GM18502 (cell line): ENCODE measurements at regions not wholly inside any gene's neighbourhood (a gene's known extent, or its start where the extent isn't known, plus 50 kb on each side); places are given as distances from the start of the nearest gene placed in this dataset.
"Not testable (repeated sequence)": the region's sequence is repeated elsewhere in the genome, so short reads cannot be mapped to it uniquely, and the experiment has no call there.

Experiments used
- ATAC-seq: cut with Tn5 transposase; IDR thresholded peaks from one replicate; pipeline ENCODE4 v1.9.1; 2021; ENCODE audit warnings: mild to moderate bottlenecking; ENCODE audit not compliant: unreplicated experiment, poor library complexity

DNA sequence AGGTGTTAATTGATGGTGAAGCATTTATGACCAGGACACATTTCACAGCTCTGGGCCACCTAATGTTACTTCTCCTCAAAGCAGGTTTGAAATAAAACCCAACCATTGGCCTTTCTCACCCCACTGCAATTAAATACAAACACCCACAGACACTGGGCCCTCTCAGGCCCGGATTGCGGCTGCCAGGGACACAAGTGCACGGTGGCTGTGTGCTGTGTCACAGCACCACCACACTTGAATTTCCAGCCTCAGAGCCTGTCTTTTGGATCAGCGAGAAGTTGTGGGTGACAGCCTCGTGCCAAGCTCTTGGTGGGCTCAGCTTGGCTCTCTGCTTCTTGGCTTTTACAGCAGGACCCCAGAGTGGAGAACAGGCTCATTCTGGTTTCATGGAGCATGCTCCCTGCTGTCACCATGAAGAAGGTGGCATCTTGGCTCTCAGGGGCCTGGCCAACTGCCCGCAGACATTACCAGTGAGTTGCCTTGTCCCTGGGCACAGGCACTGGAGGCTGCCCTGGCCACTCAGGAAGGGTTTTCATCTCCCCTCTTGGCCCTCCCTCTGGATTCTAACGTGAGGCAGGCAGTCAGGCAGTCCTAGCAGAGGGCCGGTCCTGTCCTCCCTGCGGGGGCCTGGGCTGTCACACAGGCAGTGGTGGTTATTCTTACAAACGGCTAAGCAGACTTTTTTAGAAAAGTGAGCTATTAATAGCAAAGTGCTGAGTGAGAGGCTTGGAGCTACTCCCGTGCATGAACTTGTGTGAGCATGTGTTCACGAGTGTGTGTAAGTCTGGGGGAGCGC lies 234.5 kb downstream of the BCL2L11 start:
- ATAC-seq = not testable (repeated sequence)

DNA sequence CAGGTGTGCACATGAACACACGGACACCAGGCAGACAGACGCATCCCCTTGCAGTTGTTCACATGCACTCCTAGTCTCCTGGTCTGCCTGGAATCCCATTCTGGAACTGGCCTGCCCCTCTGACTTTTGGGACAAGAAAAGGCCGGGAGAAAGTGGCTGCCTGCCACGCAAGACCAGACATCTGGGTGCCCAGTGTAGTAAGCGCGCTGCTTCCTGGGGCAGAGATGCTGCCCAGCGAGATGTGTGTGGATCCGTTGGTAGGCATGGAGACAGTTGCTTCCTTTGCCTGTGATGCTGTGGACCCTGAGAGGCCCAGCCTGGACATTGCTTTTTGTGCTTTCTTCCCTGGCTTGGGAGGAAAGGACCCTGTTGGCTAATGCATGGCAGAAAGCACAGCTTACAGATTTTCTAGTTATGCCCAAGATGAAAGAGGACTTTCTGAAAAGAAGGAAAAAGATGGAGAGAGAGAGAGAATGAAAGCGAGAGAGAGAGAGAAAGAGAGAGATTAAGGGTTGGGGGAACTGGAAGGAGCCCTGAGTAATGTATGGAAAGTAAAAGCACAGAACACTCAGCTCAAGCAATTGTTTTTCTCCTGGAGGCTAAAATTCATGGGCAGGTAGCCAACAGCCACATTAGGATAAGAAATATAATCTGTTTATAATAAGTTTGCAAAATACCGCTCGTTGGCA lies 235.3 kb downstream of the BCL2L11 start:
- ATAC-seq = not testable (repeated sequence)

GRCh38 chr2:111356512-111357031 lies 235.9 kb downstream of the BCL2L11 start:
- not testable (repeated sequence) for ATAC-seq

GRCh38 chr2:111365986-111366640 lies 245.4 kb downstream of the BCL2L11 start:
- not testable (repeated sequence) for ATAC-seq

GRCh38 chr2:111366641-111367029 lies 245.9 kb downstream of the BCL2L11 start:
- ATAC-seq = not testable (repeated sequence)

GRCh38 chr2:111367080-111367479 lies 246.4 kb downstream of the BCL2L11 start:
- not testable (repeated sequence) for ATAC-seq

GRCh38 chr2:111367871-111368270 lies 247.2 kb downstream of the BCL2L11 start:
- ATAC-seq = not testable (repeated sequence)

DNA sequence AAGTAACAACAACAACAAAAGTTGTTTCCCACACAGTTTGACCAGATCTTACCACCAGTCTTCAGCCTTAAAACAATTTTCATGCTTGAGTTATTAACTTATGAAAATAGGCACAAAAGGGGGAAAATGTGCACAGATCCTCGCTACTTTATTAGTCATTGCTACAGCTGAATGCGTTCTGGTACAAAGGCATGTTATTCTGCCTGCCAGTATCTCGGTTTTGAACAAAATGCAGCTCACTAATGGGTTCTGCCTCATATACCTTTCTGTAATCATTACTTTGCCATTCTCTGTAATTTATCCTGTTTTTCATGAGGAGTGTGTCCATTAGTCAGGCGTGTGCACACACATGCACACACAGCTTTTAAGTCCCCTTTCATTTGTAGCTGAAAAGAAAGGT lies 247.6 kb downstream of the BCL2L11 start:
- ATAC-seq = peak; percentile 57

GRCh38 chr2:111373060-111373459 lies 252.3 kb downstream of the BCL2L11 start:
- not testable (repeated sequence) for ATAC-seq

GRCh38 chr2:111373989-111374388 lies 253.3 kb downstream of the BCL2L11 start:
- not testable (repeated sequence) for ATAC-seq

- not testable (repeated sequence) for ATAC-seq
Measured at GRCh38 chr2:111374734-111375133, 254.0 kb downstream of the BCL2L11 start.

- not testable (repeated sequence) for ATAC-seq
Measured at GRCh38 chr2:111375320-111375883, 254.7 kb downstream of the BCL2L11 start.

DNA sequence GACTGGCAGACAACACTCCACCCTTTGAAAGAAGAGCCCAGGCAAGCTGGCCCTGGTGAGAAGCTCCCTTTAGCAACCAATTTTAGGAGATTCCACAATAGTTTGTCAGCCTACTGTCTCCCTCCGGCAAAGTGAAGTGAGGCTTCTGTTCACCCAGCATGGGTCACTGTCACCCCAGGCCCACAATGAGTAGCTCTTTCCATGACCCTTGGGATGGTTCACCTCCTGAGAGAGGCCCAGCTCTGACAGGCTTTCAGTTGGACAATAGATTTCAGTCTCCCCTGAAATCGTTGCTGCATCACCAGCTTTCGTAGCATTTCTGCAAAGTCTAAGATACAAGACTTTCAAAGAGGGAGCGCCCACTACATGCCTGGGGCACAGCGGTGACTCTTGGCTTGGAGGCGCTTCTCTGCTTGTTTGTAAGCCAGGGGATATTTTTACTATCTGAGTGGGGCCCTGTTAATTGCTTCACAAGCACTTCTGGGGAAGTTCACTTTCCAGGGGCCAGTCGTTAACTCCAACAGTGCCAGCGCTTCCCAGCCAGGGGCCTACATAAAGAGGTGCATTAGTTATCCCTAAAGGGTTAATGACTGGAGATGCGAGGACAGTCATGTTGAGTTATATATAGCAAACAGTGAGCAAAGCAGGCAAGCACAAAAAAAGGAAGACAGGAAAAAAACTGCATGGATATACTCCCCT lies 255.7 kb downstream of the BCL2L11 start:
- ATAC-seq = not testable (repeated sequence)

DNA sequence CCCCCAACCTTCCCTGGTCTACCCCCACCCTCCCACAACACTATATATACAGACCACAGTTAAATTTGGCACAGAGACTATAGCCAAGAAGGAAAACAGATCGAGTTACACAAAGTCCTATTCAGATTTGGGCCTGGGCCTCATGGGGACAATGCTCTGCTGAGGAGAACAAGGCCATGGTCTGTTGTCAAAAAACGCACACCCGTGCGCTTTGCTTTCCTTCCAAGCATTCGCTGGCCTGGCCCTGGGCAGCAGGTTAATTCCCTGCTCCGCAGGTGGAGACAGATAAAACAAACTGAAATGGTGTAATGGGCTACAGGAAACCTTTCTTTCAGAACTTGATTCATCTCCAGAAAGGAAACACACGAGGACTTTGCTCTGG lies 256.2 kb downstream of the BCL2L11 start:
- not testable (repeated sequence) for ATAC-seq

- not testable (repeated sequence) for ATAC-seq
Measured at GRCh38 chr2:111377386-111377959, 256.8 kb downstream of the BCL2L11 start.

DNA sequence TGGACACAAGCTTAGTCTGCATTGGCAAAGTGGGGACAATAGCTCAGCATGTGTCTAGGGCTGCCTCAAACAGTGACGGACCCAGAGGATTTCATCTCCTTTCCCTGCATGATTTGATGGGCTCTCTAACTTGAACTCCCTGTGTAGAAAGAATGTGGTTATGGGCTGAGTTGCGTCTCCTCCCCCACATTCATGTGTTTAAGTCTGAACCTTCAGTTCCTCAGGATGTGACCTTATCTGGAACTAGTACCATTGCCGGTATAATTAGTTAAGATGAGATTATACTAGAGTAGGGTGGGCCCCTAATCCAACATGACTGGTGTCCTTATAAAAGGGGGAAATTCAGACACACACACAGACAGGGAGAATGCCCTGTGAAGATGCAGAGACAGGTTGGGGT lies 257.6 kb downstream of the BCL2L11 start:
- not testable (repeated sequence) for ATAC-seq

GRCh38 chr2:111380733-111381439 lies 260.2 kb downstream of the BCL2L11 start:
- ATAC-seq = not testable (repeated sequence)

DNA sequence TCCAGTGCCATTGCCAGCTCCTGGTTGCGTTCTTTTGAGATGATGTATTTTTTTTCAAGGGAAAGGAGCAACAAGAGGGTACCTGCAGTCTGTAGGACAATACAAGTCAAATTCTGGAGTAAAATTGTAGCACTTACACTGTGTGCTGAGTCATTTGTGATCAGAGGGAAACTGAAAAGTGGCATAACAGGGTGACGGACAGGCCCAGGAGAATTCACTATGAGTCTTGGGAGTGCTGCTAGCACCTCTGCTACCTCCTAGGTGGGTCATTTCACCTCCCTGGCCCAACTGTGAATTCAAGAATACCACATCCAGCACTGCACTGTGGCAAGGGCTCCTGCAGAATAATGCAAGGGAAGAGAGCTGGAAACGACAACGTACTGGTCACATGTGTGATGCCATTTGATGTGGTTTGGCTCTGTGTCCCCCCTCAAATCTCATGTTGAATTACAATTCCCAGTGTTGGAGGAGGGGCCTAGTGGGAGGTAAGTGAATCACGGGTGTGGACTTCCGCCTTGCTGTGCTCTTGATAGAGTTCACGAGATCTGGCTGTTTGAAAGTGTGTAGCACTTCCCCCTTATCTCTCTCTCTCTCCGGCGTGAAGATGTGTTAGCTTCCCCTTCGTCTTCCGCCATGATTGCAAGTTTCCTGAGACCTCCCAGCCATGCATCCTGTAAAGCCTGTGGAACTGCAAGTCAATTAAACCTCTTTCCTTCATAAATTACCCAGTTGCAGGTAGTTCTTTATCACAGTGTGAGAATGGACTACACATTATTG lies 261.0 kb downstream of the BCL2L11 start:
- not testable (repeated sequence) for ATAC-seq
